ENCODE measurements at regions not wholly inside any gene's neighbourhood (a gene's known extent, or its start where the extent isn't known, plus 50 kb on each side); places are given as distances from the start of the nearest gene placed in this dataset.

DNA sequence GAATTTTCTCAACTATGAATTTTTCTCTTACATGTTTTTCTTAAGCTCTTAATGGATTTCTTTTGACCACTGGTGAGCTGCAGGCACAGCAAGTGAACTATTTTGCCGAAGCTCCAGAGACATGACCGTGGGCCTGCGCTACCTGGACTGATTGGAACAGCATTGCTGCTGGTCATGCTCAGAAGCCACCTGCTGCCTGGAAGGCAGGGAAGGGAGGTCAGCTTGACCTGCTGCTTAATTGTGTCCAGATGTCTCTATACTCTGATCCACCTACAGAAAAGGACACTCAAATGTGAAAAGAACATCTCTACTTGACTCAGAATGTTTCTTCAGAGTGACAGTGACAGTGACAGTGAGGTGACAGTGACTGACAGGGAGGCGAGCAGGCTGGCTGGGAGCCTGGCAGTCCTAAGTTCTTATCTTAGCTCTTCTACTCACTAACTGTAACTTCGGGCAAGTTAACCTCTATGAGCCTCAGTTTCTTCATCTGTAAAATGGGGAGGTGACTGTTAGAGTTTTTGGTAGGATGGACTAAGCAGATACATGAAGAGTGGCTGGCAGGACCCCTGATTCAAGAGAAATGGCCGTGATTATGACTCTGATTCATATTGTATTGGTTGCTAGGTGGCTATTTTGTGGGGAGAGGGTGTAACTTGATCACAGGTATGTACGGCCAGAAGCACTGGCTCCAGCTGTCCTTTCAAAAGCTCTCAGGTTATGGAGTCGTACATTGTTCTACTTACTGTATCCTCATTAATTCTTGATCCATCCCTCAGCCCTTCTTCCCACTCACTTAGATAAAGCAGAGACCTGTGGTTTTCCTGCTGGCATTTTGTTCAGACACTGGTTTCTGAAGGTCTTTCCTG, 54.8 kb upstream of the DLG1 start:
- TF ChIP-seq POLR2A (IDR thresholded peaks at IDR 0.05; ENCODE audit: low read depth, low read length) (no peak), POLR2AphosphoS5 (IDR thresholded peaks at IDR 0.05; ENCODE audit: low read depth, low read length) (no peak), TAF1 (IDR thresholded peaks at IDR 0.05; ENCODE audit: low read depth, low read length) (no peak)
